MM.1S (cell line): ENCODE measurements at regions not wholly inside any gene's neighbourhood (a gene's known extent, or its start where the extent isn't known, plus 50 kb on each side); places are given as distances from the start of the nearest gene placed in this dataset.

Experiments
- CTCF ChIP-seq: fragments of 300-600 bp; sonication (generic); IDR thresholded peaks from 2 replicates; pipeline ENCODE4 v1.5.1; 2016; ENCODE audit warnings: antibody characterized with exemption, low read length, mixed read lengths
- EZH2 ChIP-seq: fragments of 300-600 bp; sonication (generic); optimal IDR thresholded peaks from 2 replicates; pipeline ENCODE3; 2017; ENCODE audit warnings: low read depth, mild to moderate bottlenecking, antibody characterized with exemption, low read length, mixed read lengths

- TF ChIP-seq CTCF (no peak), EZH2 (no peak)
These were observed 354.2 kb upstream of the BCHE start for GRCh38 chr3:166191411-166191810.
